HG03097 (cell line): ENCODE measurements at regions not wholly inside any gene's neighbourhood (a gene's known extent, or its start where the extent isn't known, plus 50 kb on each side); places are given as distances from the start of the nearest gene placed in this dataset.
"Not testable (repeated sequence)": the region's sequence is repeated elsewhere in the genome, so short reads cannot be mapped to it uniquely, and the experiment has no call there.

ENCODE experiments used
- ATAC-seq: cut with Tn5 transposase; IDR thresholded peaks from one replicate; pipeline ENCODE4 v1.9.1; 2021; ENCODE audit not compliant: unreplicated experiment, low FRiP score

DNA sequence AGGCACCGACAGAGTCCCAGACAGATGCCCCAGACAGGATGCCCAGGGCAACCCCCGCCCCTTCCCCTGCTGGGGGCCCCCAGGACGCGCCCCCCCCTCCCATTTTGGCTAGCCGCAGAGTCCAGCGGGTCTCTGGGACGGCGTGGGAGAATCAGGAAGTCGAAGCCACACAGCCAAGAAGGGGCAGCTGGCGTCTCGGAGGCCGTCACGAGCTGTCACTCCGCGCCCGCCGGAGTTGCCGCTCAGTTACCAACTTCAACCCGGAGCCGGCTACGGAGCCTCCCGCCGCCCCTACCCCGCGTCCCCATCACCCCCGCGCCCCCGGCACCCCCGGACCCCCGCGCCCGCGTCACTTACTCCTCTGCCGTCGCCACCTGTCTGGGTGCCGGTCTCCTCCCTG, 119.8 kb downstream of the OTOP1 start:
- not testable (repeated sequence) for ATAC-seq

DNA sequence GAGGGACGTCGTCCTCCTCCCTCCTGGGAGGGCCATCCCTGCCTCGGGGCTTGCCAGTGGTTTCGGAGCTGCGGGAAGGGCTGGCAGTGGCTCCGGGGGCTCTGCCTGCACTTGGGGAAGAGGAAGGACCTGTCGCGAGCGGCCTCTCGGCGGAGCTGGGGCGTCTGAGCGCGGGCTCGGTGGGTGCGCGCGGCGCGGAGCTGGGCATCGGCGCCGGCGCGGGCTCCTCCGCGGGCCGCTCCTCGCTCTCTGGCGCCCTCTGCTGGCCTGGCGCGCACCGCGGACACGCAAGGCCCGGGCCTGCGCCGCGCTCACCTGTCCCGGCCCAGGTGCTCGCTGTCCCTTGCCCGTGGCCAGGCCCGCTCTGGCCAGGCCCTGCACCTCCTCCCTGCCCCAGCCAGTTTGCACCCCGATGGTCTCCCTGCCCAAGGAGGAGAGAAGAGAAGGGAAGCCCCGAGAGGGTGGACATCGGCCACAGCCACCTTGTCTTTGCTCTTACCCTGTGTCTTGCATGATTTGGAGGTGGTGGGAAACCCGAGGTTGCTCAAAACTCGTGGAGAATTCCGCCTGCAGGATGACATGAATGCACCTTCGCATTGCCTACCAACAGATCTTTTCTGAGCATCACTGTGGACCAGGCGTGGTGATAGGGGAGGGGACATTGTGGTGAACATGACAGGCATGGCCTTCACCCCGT, 119.2 kb downstream of the OTOP1 start:
- not testable (repeated sequence) for ATAC-seq

DNA sequence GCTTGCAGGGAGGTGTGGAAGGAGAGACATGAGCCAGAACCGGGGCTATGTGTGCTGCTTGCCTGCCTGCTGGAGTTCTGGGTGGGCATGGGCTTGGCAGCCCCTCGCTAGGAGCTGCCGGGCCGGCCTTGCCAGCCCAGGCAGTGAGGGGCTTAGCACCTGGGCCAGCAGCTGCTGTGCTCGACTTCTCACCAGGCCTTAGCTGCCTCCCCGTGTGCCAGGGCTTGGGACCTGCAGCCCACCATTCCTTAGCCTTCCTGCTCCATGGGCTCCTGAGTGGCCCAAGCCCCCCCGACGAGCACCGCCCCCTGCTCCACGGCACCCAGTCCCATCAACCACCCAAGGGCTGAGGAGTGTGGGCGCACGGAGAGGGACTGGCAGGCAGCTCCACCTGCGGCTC, 111.3 kb downstream of the OTOP1 start:
- ATAC-seq: not testable (repeated sequence)

DNA sequence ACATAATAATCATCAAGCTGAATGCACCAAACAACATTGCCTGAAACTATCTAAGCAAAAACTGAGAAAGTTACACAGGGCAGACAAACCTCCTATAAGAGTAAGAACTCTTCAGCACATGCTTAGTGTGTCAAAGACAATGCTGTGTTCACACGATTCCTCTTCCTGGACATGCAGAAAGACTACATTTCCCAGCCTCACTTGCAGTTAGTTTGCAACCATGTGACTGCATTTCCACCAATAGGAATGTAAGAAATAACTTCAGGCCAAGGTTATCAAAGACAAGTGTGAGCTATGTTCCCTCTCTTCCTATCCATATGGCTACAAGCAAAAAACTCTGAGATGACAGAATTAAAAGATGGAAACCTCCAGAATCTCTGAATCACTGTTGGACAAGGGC, 109.8 kb downstream of the OTOP1 start:
- ATAC-seq: not testable (repeated sequence)

DNA sequence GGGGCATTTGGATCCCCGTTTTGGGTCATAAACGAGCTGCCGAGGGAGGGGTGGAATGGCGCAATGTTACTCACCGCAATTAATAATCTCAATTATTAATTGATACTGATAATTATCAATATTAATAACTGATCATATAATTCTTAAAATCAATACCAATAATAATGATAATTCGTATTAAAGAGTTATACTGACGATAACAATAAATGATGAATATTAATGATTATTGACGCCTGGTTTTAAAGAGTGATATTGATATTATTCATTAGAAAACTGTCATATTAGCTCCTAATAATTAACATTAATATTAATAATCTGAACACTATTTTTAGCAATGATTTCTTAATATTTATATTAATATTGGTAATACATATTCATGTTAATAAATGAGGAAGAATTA, 92.4 kb downstream of the OTOP1 start:
- ATAC-seq: not testable (repeated sequence)

DNA sequence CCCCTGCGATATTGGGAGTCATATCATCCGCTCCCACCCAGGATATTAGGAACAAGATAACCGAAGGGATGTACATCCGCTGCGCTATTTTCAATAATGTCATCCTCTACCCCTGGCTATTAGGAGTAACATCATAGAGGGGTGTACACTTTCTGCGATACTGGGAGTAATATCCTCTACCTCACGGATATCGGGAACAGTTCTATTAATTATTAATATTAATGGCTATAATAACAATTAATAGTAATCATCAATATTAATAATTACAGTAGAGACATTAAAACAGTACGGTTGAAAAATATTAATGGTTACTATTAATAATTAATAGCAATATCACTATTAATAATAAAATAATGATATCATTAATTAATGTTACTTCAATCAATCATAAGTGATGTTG, 90.1 kb downstream of the OTOP1 start:
- not testable (repeated sequence) for ATAC-seq
